HepG2 (cell line): ENCODE measurements at regions not wholly inside any gene's neighbourhood (a gene's known extent, or its start where the extent isn't known, plus 50 kb on each side); places are given as distances from the start of the nearest gene placed in this dataset.

Experiments
- ATAC-seq: fragments of 200-7000 bp; cut with Tn5 transposase; 3 replicates; pipeline ENCODE4 v1.9.1; 2020; ENCODE audit warnings: mild to moderate bottlenecking, moderate library complexity
- BruUV-seq: library from RNA; stranded (reverse); fragments of 400-500 nt; replicated peaks from 2 replicates; lab custom pipeline; 2021; lab: Mats Ljungman, UMichigan
- CTCF ChIA-PET: fragments of 300-600 bp; formaldehyde crosslinking; extraction: SDS; loops from one replicate; lab custom pipeline; 2021; ENCODE audit warnings: low total read pairs, inconsistent platforms, low intra/inter-chr PET ratio; lab: Yijun Ruan, JAX
- POLR2A ChIA-PET: fragments of 350-600 bp; sonication (Branson Sonifier 250); formaldehyde crosslinking; loops from one replicate; lab custom pipeline; 2020; ENCODE audit warnings: antibody characterized with exemption, inconsistent platforms; lab: Yijun Ruan, JAX
- DNase-seq: peaks from one replicate; pipeline ENCODE4 v3.0.0-alpha.2; 2015; ENCODE audit warnings: low spot score
- FAIRE-seq: peaks from 3 replicates; lab custom pipeline; 2011; peaks lifted over from hg19 to GRCh38; lab: Jason Lieb, UNC
- H2AFZ ChIP-seq: one replicate; pipeline ENCODE4 v1.6.1; 2011; ENCODE audit warnings: low read length, inconsistent platforms
- H3K27ac ChIP-seq: fragments of 300-600 bp; 3 replicates; pipeline ENCODE4 v1.8.0; 2011; ENCODE audit warnings: mixed run types, mild to moderate bottlenecking, mixed read lengths, low read length, inconsistent platforms; ENCODE audit not compliant: insufficient read depth; ENCODE audit errors: extremely low read length
- H3K27me3 ChIP-seq, 2 experiments: fragments of 200-600 bp in 1 of 2; 2 replicates in 1 of 2; 3 replicates in 1 of 2; pipeline versions ENCODE4 v1.6.0 to v1.8.0; 2011; ENCODE audit warnings: low read length in 2 of 2, mild to moderate bottlenecking in 2 of 2, moderate library complexity in 2 of 2, inconsistent platforms in 1 of 2; ENCODE audit not compliant: insufficient read depth in 2 of 2, control insufficient read depth in 1 of 2
- H3K36me3 ChIP-seq, 2 experiments: fragments of 200-600 bp in 1 of 2; replicated peaks in 1 of 2; 2 replicates in 1 of 2; 3 replicates in 1 of 2; pipeline versions ENCODE4 v1.5.1 to v1.8.0; 2011; ENCODE audit warnings: low read length in 2 of 2, inconsistent platforms in 1 of 2; ENCODE audit not compliant: insufficient read depth in 2 of 2, control insufficient read depth in 1 of 2
- H3K4me1 ChIP-seq: 2 replicates; pipeline ENCODE4 v1.5.1; 2012; ENCODE audit warnings: low read length, inconsistent platforms; ENCODE audit not compliant: insufficient read depth
- H3K4me2 ChIP-seq: 2 replicates; pipeline ENCODE4 v1.6.0; 2011; ENCODE audit warnings: low read depth, low read length, inconsistent platforms
- H3K4me3 ChIP-seq, 3 experiments: fragments of 200-600 bp in 1 of 3; sonication (generic), shearing (Covaris generic) in 1 of 3; replicated peaks in 1 of 3; 2 replicates each; pipeline ENCODE4 v1.5.1; 2011 to 2016; ENCODE audit warnings: low read length in 3 of 3, inconsistent platforms in 2 of 3, low read depth in 2 of 3, mild to moderate bottlenecking in 2 of 3, control low read depth in 1 of 3, mixed read lengths in 1 of 3; ENCODE audit not compliant: insufficient read depth in 1 of 3
- H3K79me2 ChIP-seq: one replicate; pipeline ENCODE4 v1.6.1; 2011; ENCODE audit warnings: low read length, inconsistent platforms; ENCODE audit not compliant: insufficient read depth
- H3K9ac ChIP-seq: 2 replicates; pipeline ENCODE4 v1.6.0; 2011; ENCODE audit warnings: mild to moderate bottlenecking, low read depth, low read length, inconsistent platforms; ENCODE audit not compliant: insufficient read depth
- H3K9me3 ChIP-seq: 2 replicates; pipeline ENCODE4 v1.5.1; 2012; ENCODE audit warnings: mild to moderate bottlenecking, low read length
- H4K20me1 ChIP-seq: 2 replicates; pipeline ENCODE4 v1.6.0; 2011; ENCODE audit warnings: inconsistent platforms, mild to moderate bottlenecking, low read length, moderate library complexity; ENCODE audit not compliant: insufficient read depth
- HOXD1 ChIP-seq: sonication (generic); formaldehyde crosslinking; IDR thresholded peaks from 2 replicates; pipeline ENCODE4 v1.5.0; 2020; ENCODE audit warnings: missing genetic modification reagents
- KLF15 ChIP-seq: sonication (generic); formaldehyde crosslinking; IDR thresholded peaks from 2 replicates; pipeline ENCODE4 v1.8.1; 2023; ENCODE audit warnings: borderline replicate concordance, mild to moderate bottlenecking, inconsistent platforms, missing genetic modification reagents, mixed read lengths
- NFAT5 ChIP-seq: sonication (generic); formaldehyde crosslinking; IDR thresholded peaks from 2 replicates; pipeline ENCODE4 v1.4.0; 2020; ENCODE audit warnings: missing genetic modification reagents
- PRDM15 ChIP-seq: sonication (generic); formaldehyde crosslinking; IDR thresholded peaks from 2 replicates; pipeline ENCODE4 v1.4.0; 2020; ENCODE audit warnings: missing genetic modification reagents
- RERE ChIP-seq: IDR thresholded peaks from 2 replicates; pipeline ENCODE4 v1.6.1; 2016; ENCODE audit warnings: low read depth, missing genetic modification reagents, missing compliant biosample characterization
- ZNF124 ChIP-seq: sonication (generic); formaldehyde crosslinking; IDR thresholded peaks from 2 replicates; pipeline ENCODE4 v1.4.0; 2020; ENCODE audit warnings: missing genetic modification reagents
- ZNF30 ChIP-seq: sonication (generic); formaldehyde crosslinking; IDR thresholded peaks from 2 replicates; pipeline ENCODE4 v1.5.0; 2020; ENCODE audit warnings: mild to moderate bottlenecking, missing genetic modification reagents
- ZNF800 ChIP-seq: sonication (generic); formaldehyde crosslinking; IDR thresholded peaks from 2 replicates; pipeline ENCODE4 v1.4.0; 2020; ENCODE audit warnings: missing genetic modification reagents
- WGBS: methylation state at CpG from one replicate; pipeline ENCODE4 v1.1.6; 2017; ENCODE audit warnings: low lambda C conversion rate; 5-methylcytosine and 5-hydroxymethylcytosine counted together
- in situ Hi-C: cut with HindIII; loops from 2 replicates; pipeline ENCODE4 v1.10.0; 2017; ENCODE audit warnings: low pct_unique_long_range_greater_than_20kb; ENCODE audit not compliant: extremely low pct_ligation_motif_present
- intact Hi-C: fragments of 100-400 bp; cut with micrococcal nuclease; formaldehyde crosslinking; loops from one replicate; pipeline ENCODE4 v1.10.0; 2022; ENCODE audit not compliant: unreplicated experiment

- CTCF ChIA-PET = no interaction called here
- Histone ChIP-seq H3K27me3 (no peaks in the 10 kb centered on the region), H2AFZ (no peak overlapping the region), H3K4me3 (no peak overlapping the region), H3K4me1 (no peaks in the 10 kb centered on the region), H3K4me2 (no peak overlapping the region), H3K36me3 (no peaks in the 10 kb centered on the region), H3K79me2 (no peaks in the 10 kb centered on the region), H4K20me1 (no peaks in the 10 kb centered on the region), H3K9ac (no peak overlapping the region), H3K9me3 (0 out of 2 replicates have a peak, but pooled peaks cover 4% of the 10 kb centered on the region), H3K27ac (no peak overlapping the region)
- DNase-seq (no peak), ATAC-seq (no peak), FAIRE-seq (no peak)
- in situ Hi-C loops = no loop called here
- 20% methylated on average over 2 of the region's 2 CpGs for WGBS
- POLR2A ChIA-PET = no interaction called here
- BruUV-seq = no TSS peak
- intact Hi-C loops = no loop called here
- TF ChIP-seq PRDM15 (CRISPR knock-in tag) = no peak
- TF ChIP-seq NFAT5 (CRISPR knock-in tag) = no peak
- TF ChIP-seq KLF15 = no peak
- no peak for TF ChIP-seq ZNF124
- TF ChIP-seq HOXD1 (CRISPR knock-in tag) = no peak
- TF ChIP-seq ZNF30 (CRISPR knock-in tag) = no peak
- TF ChIP-seq ZNF800 (CRISPR knock-in tag) = no peak
- TF ChIP-seq RERE (CRISPR knock-in tag) = no peak
Observed at GRCh38 chr9:23630488-23630887, 195.6 kb downstream of the ELAVL2 start.
